SK-N-SH (cell line): ENCODE measurements at regions not wholly inside any gene's neighbourhood (a gene's known extent, or its start where the extent isn't known, plus 50 kb on each side); places are given as distances from the start of the nearest gene placed in this dataset.

Experiments
- CHD2 ChIP-seq: fragments of 150-350 bp; IDR thresholded peaks from 2 replicates; pipeline ENCODE4 v1.6.1; 2018; ENCODE audit warnings: low read length; ENCODE audit not compliant: partially characterized antibody
- CTCF ChIP-seq: fragments of 200-600 bp; sonication (generic); IDR thresholded peaks from 2 replicates; pipeline ENCODE4 v1.6.1; 2017; ENCODE audit warnings: antibody characterized with exemption, mild to moderate bottlenecking, moderate library complexity
- GABPA ChIP-seq: IDR thresholded peaks from 2 replicates; pipeline ENCODE4 v1.4.0; 2012; ENCODE audit warnings: low read depth, mild to moderate bottlenecking
- YY1 ChIP-seq: IDR thresholded peaks from 2 replicates; pipeline ENCODE4 v1.4.0; 2012; ENCODE audit warnings: low read depth, mild to moderate bottlenecking

GRCh38 chr10:131450216-131450765, 138.8 kb upstream of the TCERG1L start:
- TF ChIP-seq YY1, result no peak
- no peak for TF ChIP-seq CTCF
- no peak for TF ChIP-seq CHD2
- no peak for TF ChIP-seq GABPA
